ENCODE measurements at regions not wholly inside any gene's neighbourhood (a gene's known extent, or its start where the extent isn't known, plus 50 kb on each side); places are given as distances from the start of the nearest gene placed in this dataset.

GRCh38 chr5:68872088-68872839, 221.6 kb upstream of the SLC30A5 start:
- TF ChIP-seq CTCF (IDR thresholded peaks at IDR 0.05; ENCODE audit: borderline replicate concordance, extremely low read depth, low read length, poor library complexity, severe bottlenecking) (no peak), EZH2 (IDR thresholded peaks at IDR 0.05; ENCODE audit: borderline replicate concordance, low read depth, low read length, severe bottlenecking) (no peak)

Measured in DND-41 (cell line).